HG03135 (cell line): ENCODE measurements at regions not wholly inside any gene's neighbourhood (a gene's known extent, or its start where the extent isn't known, plus 50 kb on each side); places are given as distances from the start of the nearest gene placed in this dataset.

Source experiments
- ATAC-seq: cut with Tn5 transposase; IDR thresholded peaks from one replicate; pipeline ENCODE4 v1.9.1; 2021; ENCODE audit warnings: mild to moderate bottlenecking, moderate library complexity; ENCODE audit not compliant: unreplicated experiment

DNA sequence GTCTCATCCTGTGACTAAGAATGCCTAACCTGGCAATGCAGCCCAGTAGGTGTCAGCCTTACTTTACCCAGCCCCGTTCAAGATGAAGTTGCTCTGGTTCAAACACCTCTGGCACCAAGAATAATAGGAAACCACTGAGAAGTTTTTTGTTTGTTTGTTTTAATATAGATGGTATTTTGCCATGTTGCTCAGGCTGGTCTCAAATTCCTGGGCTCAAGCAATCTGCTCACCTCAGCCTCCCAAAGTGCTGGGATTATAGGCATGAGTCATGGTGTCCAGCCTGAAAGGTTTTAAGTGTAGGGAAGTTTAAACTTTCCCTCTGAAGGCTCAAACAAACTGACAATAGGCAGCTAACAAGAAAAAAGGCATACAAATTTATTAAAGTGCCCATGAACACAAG lies 51.2 kb upstream of the ABCC4 start:
- ATAC-seq, result no peak

GRCh38 chr13:95354156-95354555 lies 52.9 kb upstream of the ABCC4 start:
- ATAC-seq, result no peak

DNA sequence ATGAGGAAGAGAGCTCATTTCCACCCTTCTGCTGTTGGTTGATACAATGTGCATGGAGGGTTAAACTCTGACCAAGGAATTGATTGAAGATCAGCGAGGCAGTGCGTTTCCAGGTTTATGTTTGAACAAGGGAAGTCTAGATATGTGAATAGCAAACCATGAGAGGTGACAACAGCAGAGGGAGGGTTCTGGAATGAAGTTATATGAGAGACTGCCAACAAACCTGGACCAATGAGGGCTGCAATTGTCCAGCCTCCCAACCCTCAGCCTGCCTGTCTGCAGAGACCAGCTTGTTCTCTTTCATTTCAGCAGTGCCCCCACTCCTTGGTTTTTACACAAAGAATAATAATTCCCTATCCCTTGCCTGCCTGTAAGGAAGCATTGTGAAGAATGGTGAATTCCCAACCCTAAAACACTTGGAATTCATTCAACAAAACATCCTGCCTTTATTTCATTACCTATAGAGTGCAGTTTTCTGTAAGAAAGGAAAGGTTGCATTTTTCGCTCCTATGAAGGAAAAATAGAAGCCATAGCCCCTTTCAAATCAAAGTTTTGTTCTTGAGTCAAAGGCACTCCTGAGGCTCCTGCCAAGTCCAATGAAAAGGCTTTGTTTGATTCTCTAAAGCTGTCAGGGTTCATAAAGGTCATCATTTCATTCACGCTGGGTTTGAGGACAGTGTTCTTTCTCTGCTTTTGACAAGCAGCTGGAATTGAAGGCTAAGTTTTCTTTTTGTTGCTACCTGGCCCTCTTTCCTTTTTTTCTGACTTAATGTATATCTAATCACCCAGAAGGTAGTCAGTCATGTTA lies 53.6 kb upstream of the ABCC4 start:
- no peak for ATAC-seq

DNA sequence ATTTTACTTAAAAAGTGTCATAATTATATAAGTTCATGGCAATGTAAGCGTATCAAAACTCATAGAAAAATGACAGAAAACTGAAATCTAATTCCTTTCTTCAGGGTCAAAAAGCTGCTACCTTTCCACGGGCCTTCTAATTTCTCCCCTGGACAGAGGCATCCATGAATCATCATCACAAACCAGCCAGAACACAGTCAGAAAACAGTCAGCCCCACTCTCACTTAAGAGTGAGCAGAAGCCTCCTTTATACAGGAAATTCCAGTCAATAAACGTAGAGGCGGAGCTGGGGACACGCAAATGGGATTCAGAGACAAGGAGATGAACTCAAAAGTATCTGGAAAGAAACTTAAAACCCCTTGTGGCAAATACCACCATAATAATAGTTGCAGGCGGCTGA lies 54.2 kb upstream of the ABCC4 start:
- no peak for ATAC-seq

DNA sequence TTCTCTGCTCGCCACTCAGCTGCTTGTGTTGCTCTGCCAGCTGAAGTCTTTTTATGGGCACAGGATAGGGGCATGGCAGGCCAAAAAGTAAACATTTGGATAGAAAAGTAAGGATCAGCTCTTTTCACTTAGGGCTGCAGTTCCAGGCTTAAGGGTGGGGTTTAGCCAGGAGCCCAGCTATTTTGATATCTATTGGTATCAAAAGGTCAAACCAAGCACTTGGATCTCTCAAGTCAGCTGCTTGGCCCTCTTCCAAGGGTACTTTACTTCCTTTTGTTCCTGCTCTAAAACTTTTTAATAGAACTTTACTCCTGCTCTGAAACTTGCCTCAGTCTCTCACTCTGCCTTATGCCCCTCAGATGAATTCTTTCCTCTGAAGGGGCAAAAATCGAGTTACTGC lies 55.7 kb upstream of the ABCC4 start:
- no peak for ATAC-seq

GRCh38 chr13:95357875-95358274 lies 56.6 kb upstream of the ABCC4 start:
- ATAC-seq, result no peak

- no peak for ATAC-seq
Observed at GRCh38 chr13:95360052-95360451, 58.8 kb upstream of the ABCC4 start.

- no peak for ATAC-seq
Observed at GRCh38 chr13:95360464-95361097, 59.3 kb upstream of the ABCC4 start.

- ATAC-seq, result no peak
Observed at GRCh38 chr13:95361686-95362085, 60.4 kb upstream of the ABCC4 start.

- ATAC-seq, result no peak
Observed at GRCh38 chr13:95362666-95363065, 61.4 kb upstream of the ABCC4 start.

GRCh38 chr13:95367309-95367843 lies 66.1 kb upstream of the ABCC4 start:
- ATAC-seq, result no peak

- ATAC-seq, result no peak
Observed at GRCh38 chr13:95368998-95369397, 67.7 kb upstream of the ABCC4 start.

- ATAC-seq, result no peak
Observed at GRCh38 chr13:95375706-95376105, 74.5 kb upstream of the ABCC4 start.

DNA sequence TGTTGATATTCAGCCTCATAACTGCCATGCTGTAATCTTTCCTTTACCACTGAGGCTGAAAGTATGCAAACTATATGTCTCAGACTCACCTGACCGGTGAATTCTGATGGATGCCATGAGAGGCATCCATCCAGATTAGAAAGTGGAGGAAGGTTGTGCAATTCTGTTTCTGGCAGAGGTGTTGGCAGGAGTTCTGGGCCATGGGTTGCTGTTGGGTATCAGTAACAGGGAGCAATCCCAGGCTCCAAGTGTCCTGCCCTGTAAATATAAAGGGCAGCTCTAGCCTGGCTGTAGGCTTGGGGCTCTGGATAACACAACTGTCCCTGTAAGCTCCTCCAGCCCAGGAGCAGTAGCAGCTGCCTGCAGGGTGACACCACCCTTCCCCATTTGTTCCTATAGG lies 77.4 kb upstream of the ABCC4 start:
- ATAC-seq, result no peak

DNA sequence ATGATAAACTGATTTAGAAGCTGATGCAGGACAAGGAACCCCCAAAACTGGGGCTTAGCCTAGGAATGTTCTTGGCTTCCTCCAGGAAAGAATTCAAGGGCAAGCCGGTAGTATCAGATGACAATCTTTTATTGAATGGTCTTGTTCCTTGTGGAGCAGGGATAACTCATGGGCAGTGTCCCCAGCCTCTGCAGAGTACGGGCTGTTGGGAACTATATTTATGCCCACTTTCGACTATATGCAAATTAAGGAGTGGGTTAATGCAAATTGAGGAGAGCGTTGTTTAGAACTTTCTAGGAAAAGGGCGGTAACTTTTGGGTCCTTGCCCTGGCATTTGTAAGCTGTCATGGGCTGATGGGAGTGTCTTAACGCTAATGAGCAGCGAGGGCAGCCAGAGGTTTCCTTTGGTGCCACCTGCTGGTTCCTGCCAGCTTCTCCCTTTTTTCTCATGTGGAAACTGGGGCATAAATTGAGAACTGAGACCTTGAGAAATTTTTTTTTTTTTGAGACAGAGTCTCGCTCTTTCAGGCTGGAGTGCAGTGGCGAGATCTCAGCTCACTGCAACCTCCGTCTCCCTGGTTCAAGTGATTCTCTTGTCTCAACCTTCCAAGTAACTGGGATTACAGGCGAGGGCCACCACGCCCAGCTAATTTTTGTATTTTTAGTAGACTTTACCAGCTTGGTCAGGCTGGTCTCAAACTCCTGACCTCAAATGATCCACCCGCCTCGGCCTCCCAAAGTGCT lies 79.4 kb upstream of the ABCC4 start:
- ATAC-seq, result peak; percentile 91

- no peak for ATAC-seq
Observed at GRCh38 chr13:95381212-95381527, 79.9 kb upstream of the ABCC4 start.

DNA sequence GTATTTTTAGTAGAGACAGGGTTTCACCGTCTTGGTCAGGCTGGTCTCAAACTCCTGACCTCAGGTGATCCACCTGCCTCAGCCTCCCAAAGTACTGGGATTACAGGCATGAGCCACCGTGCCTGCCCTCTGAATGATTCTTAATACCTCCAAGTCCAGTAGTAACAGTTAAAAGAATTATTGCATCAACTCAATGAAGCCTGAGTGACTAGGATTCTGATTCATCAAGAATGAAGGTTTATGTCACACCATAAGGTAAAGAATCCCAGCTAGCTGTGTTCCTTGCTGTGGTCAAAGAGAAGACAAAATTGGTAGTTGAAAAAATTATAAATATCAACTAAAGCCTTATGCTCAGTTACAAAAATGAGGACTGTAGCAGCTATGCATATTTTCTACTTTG lies 81.2 kb upstream of the ABCC4 start:
- no peak for ATAC-seq

DNA sequence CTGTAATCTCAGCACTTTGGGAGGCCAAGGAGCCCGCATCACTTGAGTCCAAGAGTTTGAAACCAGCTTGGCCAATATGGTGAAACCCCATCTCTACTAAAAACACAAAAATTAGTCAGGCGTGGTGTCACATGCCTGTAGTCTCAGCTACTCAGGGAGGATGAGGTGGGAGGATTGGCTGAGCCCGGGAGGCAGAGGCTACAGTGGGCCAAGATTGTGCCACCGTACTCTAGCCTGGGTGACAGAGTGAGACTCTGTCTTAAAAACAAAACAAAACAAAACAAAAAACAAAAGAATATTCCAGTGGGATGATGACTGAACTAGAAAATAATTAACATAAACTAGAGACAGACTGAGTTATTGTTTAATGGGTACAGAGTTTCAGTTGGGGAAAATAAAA lies 81.7 kb upstream of the ABCC4 start:
- ATAC-seq, result no peak

- ATAC-seq, result no peak
Observed at GRCh38 chr13:95385373-95385772, 84.1 kb upstream of the ABCC4 start.

DNA sequence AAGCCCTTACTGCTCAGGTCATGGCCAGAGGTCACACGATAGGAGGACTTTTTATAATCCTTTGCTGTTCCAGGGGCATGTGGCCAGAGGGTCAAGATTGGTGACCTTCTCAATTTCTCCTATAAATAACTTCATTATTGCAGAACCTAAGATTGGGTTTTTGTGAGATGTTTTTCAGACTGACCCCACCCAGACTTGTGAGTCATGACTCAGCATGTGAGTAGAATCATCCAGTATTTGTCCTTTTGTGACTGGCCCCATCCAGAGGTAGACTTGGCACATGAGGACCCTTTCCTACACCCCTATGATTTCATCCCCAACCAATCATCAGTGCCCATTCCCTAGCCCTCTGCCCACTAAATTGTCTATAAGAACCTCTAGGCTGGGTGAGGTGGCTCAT lies 84.5 kb upstream of the ABCC4 start:
- no peak for ATAC-seq

- no peak for ATAC-seq
Observed at GRCh38 chr13:95386370-95386769, 85.1 kb upstream of the ABCC4 start.

DNA sequence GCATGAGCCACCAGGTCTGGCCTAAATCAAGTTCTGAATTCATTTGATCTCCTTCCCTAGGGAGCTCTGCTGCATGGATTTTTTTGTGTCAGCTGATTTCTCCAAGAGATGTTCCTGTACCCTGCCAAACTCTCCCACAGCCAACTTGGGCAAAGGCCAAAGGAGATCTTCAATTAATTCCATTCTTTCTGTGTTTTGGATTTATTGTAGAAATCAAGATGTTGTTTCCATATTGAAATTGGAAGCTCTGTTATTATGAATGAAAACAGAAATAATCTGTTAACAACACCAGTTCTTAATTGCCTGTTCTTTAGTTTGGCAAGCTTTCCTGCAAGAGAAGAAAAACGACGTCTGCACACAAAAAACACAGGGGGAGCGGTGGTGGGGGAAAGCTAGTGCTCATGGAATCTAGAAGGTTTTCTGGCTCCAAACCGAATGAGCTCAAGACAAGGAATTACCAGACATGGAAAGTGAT lies 86.5 kb upstream of the ABCC4 start:
- no peak for ATAC-seq
